Mesendoderm (in vitro differentiated cells): ENCODE measurements at regions not wholly inside any gene's neighbourhood (a gene's known extent, or its start where the extent isn't known, plus 50 kb on each side); places are given as distances from the start of the nearest gene placed in this dataset.

Experiments
- DNase-seq: peaks from one replicate; pipeline ENCODE4 v3.0.0; 2013
- H2AK5ac ChIP-seq: 2 replicates; pipeline ENCODE4 v1.6.1; 2013; ENCODE audit warnings: low read length, inconsistent platforms
- H2BK120ac ChIP-seq: 2 replicates; pipeline ENCODE4 v1.6.1; 2013; ENCODE audit warnings: low read depth, mild to moderate bottlenecking, low read length, moderate library complexity, mixed read lengths
- H2BK15ac ChIP-seq: replicated peaks from 2 replicates; pipeline ENCODE4 v1.6.1; 2013; ENCODE audit warnings: low read depth, mild to moderate bottlenecking, moderate library complexity
- H2BK5ac ChIP-seq: 2 replicates; pipeline ENCODE4 v1.6.1; 2013; ENCODE audit warnings: low read length, inconsistent platforms
- H3K18ac ChIP-seq: 2 replicates; pipeline ENCODE4 v1.6.1; 2013; ENCODE audit warnings: mild to moderate bottlenecking, low read length, mixed read lengths
- H3K23ac ChIP-seq: one replicate; pipeline ENCODE4 v1.6.1; 2013; ENCODE audit warnings: low read length
- H3K27ac ChIP-seq: 2 replicates; pipeline ENCODE4 v1.5.1; 2013; ENCODE audit warnings: low read depth, mild to moderate bottlenecking, inconsistent platforms, low read length, moderate library complexity
- H3K27me3 ChIP-seq: 2 replicates; pipeline ENCODE4 v1.6.1; 2013; ENCODE audit warnings: low read length, control low read depth, mild to moderate bottlenecking, inconsistent platforms; ENCODE audit not compliant: insufficient read depth, poor library complexity
- H3K36me3 ChIP-seq: 2 replicates; pipeline ENCODE4 v1.6.1; 2013; ENCODE audit warnings: low read length, inconsistent platforms; ENCODE audit not compliant: control insufficient read depth, insufficient read depth
- H3K4ac ChIP-seq: one replicate; pipeline ENCODE4 v1.6.1; 2013; ENCODE audit warnings: low read depth, mild to moderate bottlenecking, low read length, moderate library complexity
- H3K4me1 ChIP-seq: 2 replicates; pipeline ENCODE4 v1.6.1; 2013; ENCODE audit warnings: low read depth, low read length, inconsistent platforms; ENCODE audit not compliant: control insufficient read depth
- H3K4me2 ChIP-seq: 2 replicates; pipeline ENCODE4 v1.6.1; 2013; ENCODE audit warnings: low read length
- H3K4me3 ChIP-seq: 2 replicates; pipeline ENCODE4 v1.5.1; 2013; ENCODE audit warnings: mild to moderate bottlenecking, low read length
- H3K56ac ChIP-seq: one replicate; pipeline ENCODE4 v1.6.1; 2013; ENCODE audit warnings: low read length
- H3K79me1 ChIP-seq: 2 replicates; pipeline ENCODE4 v1.6.1; 2013; ENCODE audit warnings: low read length, inconsistent platforms
- H3K79me2 ChIP-seq: 2 replicates; pipeline ENCODE4 v1.6.1; 2013; ENCODE audit warnings: mild to moderate bottlenecking, low read length; ENCODE audit not compliant: control insufficient read depth, insufficient read depth
- H3K9ac ChIP-seq: 2 replicates; pipeline ENCODE4 v1.6.1; 2013; ENCODE audit warnings: low read length, inconsistent platforms
- H4K5ac ChIP-seq: one replicate; pipeline ENCODE4 v1.6.1; 2013; ENCODE audit warnings: low read length
- H4K8ac ChIP-seq: one replicate; pipeline ENCODE4 v1.6.1; 2013; ENCODE audit warnings: low read depth, mild to moderate bottlenecking, control low read depth, low read length, moderate library complexity
- WGBS: extraction: QIAGEN DNeasy Blood & Tissue Kit; methylation state at CpG from one replicate; pipeline ENCODE4 v1.1.7; 2013; ENCODE audit warnings: low lambda C conversion rate, missing lambda C conversion rate; ENCODE audit not compliant: insufficient coverage; ENCODE audit errors: extremely low coverage; 5-methylcytosine and 5-hydroxymethylcytosine counted together

DNA sequence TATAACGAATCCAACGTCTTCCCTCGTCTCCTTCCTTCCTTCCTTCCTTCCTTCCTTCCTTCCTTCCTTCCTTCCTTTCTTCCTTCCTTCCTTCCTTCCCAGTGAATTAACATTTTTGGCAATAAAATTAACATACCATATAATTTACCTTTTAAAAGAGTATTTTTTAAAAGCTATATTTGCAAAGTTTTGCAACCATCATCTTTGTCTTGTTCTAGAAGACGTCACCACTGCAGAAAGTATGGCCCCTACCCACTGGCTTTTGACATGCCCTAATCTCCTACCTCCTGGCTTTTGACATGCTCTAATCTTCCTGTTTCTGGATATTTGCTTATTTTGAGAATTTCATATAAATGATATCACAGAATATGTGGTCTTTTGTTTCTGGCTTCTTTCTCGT lies 1023.9 kb upstream of the ZEB2 start:
- Histone ChIP-seq H3K23ac (no peak overlapping the region), H4K8ac (no peak overlapping the region), H3K4me1 (no peaks in the 10 kb centered on the region), H3K27me3 (no peaks in the 10 kb centered on the region), H3K4ac (no peak overlapping the region), H3K56ac (no peak overlapping the region), H3K4me3 (no peak overlapping the region), H3K36me3 (no peaks in the 10 kb centered on the region), H3K4me2 (no peak overlapping the region), H4K5ac (no peak overlapping the region), H2BK120ac (no peak overlapping the region), H3K18ac (no peak overlapping the region), H2BK15ac (no peak overlapping the region), H3K27ac (no peak overlapping the region), H3K79me2 (no peaks in the 10 kb centered on the region), H3K79me1 (no peaks in the 10 kb centered on the region), H3K9ac (no peak overlapping the region), H2BK5ac (no peak overlapping the region), H2AK5ac (no peak overlapping the region)
- 100% methylated on average over 3 of the region's 5 CpGs for WGBS
- no peak for DNase-seq

DNA sequence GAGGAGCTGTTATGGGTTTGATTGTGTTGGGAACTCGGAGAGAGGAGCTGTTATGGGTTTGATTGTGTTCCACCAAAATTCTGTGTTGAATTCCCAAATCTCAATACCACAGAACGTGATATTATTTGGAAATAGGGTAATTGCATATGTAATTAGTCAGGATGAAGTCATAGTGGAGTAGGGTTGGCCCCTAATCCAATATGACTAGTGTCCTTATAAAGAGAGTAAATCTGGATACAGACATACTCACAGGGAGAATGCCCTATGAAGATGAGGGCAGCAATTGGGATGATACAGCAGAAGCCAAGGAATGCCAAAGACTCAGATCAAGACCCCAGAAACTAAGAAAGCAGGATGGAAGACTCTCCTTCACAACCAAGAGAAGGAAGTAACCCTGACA lies 1023.2 kb upstream of the ZEB2 start:
- Histone ChIP-seq H4K5ac (no peak overlapping the region), H2BK5ac (no peak overlapping the region), H2AK5ac (no peak overlapping the region), H3K9ac (no peak overlapping the region), H3K23ac (no peak overlapping the region), H3K4me2 (no peak overlapping the region), H3K56ac (no peak overlapping the region), H3K36me3 (no peaks in the 10 kb centered on the region), H3K27ac (no peak overlapping the region), H3K4ac (no peak overlapping the region), H3K4me3 (no peak overlapping the region), H3K18ac (no peak overlapping the region), H3K79me1 (no peaks in the 10 kb centered on the region), H3K4me1 (no peaks in the 10 kb centered on the region), H3K79me2 (no peaks in the 10 kb centered on the region), H2BK120ac (no peak overlapping the region), H4K8ac (no peak overlapping the region), H3K27me3 (no peaks in the 10 kb centered on the region), H2BK15ac (no peak overlapping the region)
- no peak for DNase-seq
- WGBS, result no CpG with 5 or more reads among the region's 2 CpGs

GRCh38 chr2:145541028-145541427 lies 1021.1 kb upstream of the ZEB2 start:
- Histone ChIP-seq H3K36me3 (no peaks in the 10 kb centered on the region), H3K79me1 (no peaks in the 10 kb centered on the region), H3K18ac (no peak overlapping the region), H3K9ac (no peak overlapping the region), H3K27me3 (no peaks in the 10 kb centered on the region), H3K4ac (no peak overlapping the region), H3K4me1 (no peaks in the 10 kb centered on the region), H3K79me2 (no peaks in the 10 kb centered on the region), H2AK5ac (no peak overlapping the region), H3K56ac (no peak overlapping the region), H2BK120ac (no peak overlapping the region), H4K8ac (no peak overlapping the region), H2BK15ac (no peak overlapping the region), H2BK5ac (no peak overlapping the region), H4K5ac (no peak overlapping the region), H3K27ac (no peak overlapping the region), H3K4me3 (no peak overlapping the region), H3K23ac (no peak overlapping the region), H3K4me2 (no peak overlapping the region)
- WGBS, result no CpG with 5 or more reads among the region's 2 CpGs
- no peak for DNase-seq

GRCh38 chr2:145538661-145539350 lies 1018.9 kb upstream of the ZEB2 start:
- H3K27ac ChIP-seq, result no peak overlapping the region
- no peak for DNase-seq
- H3K23ac ChIP-seq, result no peak overlapping the region
- no peak overlapping the region for H3K4me3 ChIP-seq
- H3K18ac ChIP-seq, result no peak overlapping the region
- no peaks in the 10 kb centered on the region for H3K79me1 ChIP-seq
- H3K56ac ChIP-seq, result no peak overlapping the region
- H3K9ac ChIP-seq, result no peak overlapping the region
- H2BK15ac ChIP-seq, result no peak overlapping the region
- H4K8ac ChIP-seq, result no peak overlapping the region
- H3K79me2 ChIP-seq, result no peaks in the 10 kb centered on the region
- H2BK120ac ChIP-seq, result no peak overlapping the region
- H3K4ac ChIP-seq, result no peak overlapping the region
- H2BK5ac ChIP-seq, result no peak overlapping the region
- H2AK5ac ChIP-seq, result no peak overlapping the region
- H3K4me2 ChIP-seq, result no peak overlapping the region
- no peak overlapping the region for H4K5ac ChIP-seq
- no peaks in the 10 kb centered on the region for H3K27me3 ChIP-seq
- no CpG with 5 or more reads among the region's 5 CpGs for whole genome bisulfite sequencing
- no peaks in the 10 kb centered on the region for H3K4me1 ChIP-seq
- no peaks in the 10 kb centered on the region for H3K36me3 ChIP-seq

DNA sequence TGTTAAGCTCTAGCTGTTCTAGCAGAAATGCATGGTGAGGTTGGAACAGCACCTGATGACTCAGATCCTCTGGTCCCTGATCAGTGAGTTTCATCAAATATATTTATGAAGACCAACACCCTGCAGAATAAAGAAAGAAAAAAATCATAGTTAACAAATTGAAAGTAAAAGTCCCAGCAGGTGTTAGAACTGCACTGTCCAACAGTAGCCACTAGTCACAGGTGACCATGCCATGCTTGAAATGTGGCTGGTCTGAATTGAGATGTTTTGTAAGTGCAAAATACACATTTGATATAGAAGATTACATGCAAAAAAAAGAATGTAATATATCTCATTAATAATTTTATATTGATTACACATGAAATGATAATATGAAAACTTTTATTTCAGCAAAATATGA lies 1010.7 kb upstream of the ZEB2 start:
- Histone ChIP-seq H3K79me2 (no peaks in the 10 kb centered on the region), H3K4me1 (no peaks in the 10 kb centered on the region), H2BK120ac (no peak overlapping the region), H3K36me3 (no peaks in the 10 kb centered on the region), H2BK5ac (no peak overlapping the region), H3K4me3 (no peak overlapping the region), H3K56ac (no peak overlapping the region), H3K18ac (no peak overlapping the region), H3K4ac (no peak overlapping the region), H2AK5ac (no peak overlapping the region), H3K23ac (no peak overlapping the region), H4K5ac (no peak overlapping the region), H3K27me3 (no peaks in the 10 kb centered on the region), H4K8ac (no peak overlapping the region), H3K27ac (no peak overlapping the region), H2BK15ac (no peak overlapping the region), H3K9ac (no peak overlapping the region), H3K79me1 (no peaks in the 10 kb centered on the region), H3K4me2 (no peak overlapping the region)
- no peak for DNase-seq

- no peak overlapping the region for H3K9ac ChIP-seq
- no peak overlapping the region for H3K56ac ChIP-seq
- no peak overlapping the region for H2BK5ac ChIP-seq
- DNase-seq, result no peak
- H2BK15ac ChIP-seq, result no peak overlapping the region
- no peak overlapping the region for H2AK5ac ChIP-seq
- H3K4me3 ChIP-seq, result no peak overlapping the region
- H3K36me3 ChIP-seq, result no peaks in the 10 kb centered on the region
- no peaks in the 10 kb centered on the region for H3K79me2 ChIP-seq
- WGBS, result no CpG with 5 or more reads among the region's 1 CpG
- no peak overlapping the region for H3K4ac ChIP-seq
- H3K23ac ChIP-seq, result no peak overlapping the region
- no peak overlapping the region for H3K4me2 ChIP-seq
- H4K8ac ChIP-seq, result no peak overlapping the region
- H3K4me1 ChIP-seq, result no peaks in the 10 kb centered on the region
- H3K27ac ChIP-seq, result no peak overlapping the region
- H3K27me3 ChIP-seq, result no peaks in the 10 kb centered on the region
- H2BK120ac ChIP-seq, result no peak overlapping the region
- H3K79me1 ChIP-seq, result no peaks in the 10 kb centered on the region
- no peak overlapping the region for H3K18ac ChIP-seq
- H4K5ac ChIP-seq, result no peak overlapping the region
These were observed 1004.9 kb upstream of the ZEB2 start for GRCh38 chr2:145524836-145525235.
